ENCODE measurements at regions not wholly inside any gene's neighbourhood (a gene's known extent, or its start where the extent isn't known, plus 50 kb on each side); places are given as distances from the start of the nearest gene placed in this dataset.

GRCh38 chr20:21933526-21933925 is 228.1 kb downstream of the PAX1 start:
- DNase-seq (ENCODE audit: extremely low spot score in 2 of 2) = no peak
- no peaks in the 10 kb centered on the region for H3K9me3 ChIP-seq
- no peaks in the 10 kb centered on the region for H3K36me3 ChIP-seq
- H3K4me3 ChIP-seq = no peak overlapping the region
- TF ChIP-seq POLR2A (IDR thresholded peaks at IDR 0.05) (no peak), CTCF (IDR thresholded peaks at IDR 0.05) (no peak), POLR2AphosphoS5 (IDR thresholded peaks at IDR 0.05; ENCODE audit: insufficient read depth in 1 of 2, low read depth in 1 of 2) (no peak)
- intact Hi-C loops (cut with DNase I) = no loop called here
- no peaks in the 10 kb centered on the region for H3K27me3 ChIP-seq
- no peaks in the 10 kb centered on the region for H3K4me1 ChIP-seq
- no peak overlapping the region for H3K27ac ChIP-seq

- no peak overlapping the region for H3K4me3 ChIP-seq
- H3K27ac ChIP-seq = no peak overlapping the region
- no peaks in the 10 kb centered on the region for H3K4me1 ChIP-seq
- H3K9me3 ChIP-seq = no peaks in the 10 kb centered on the region
- H3K27me3 ChIP-seq = no peaks in the 10 kb centered on the region
- peak in 1 of 2 donors; percentile 49 for DNase-seq (ENCODE audit: extremely low spot score in 2 of 2)
- intact Hi-C loops (cut with DNase I) = no loop called here
- no peaks in the 10 kb centered on the region for H3K36me3 ChIP-seq
- TF ChIP-seq POLR2A (IDR thresholded peaks at IDR 0.05) = no peak
- no peak for TF ChIP-seq CTCF (IDR thresholded peaks at IDR 0.05)
- TF ChIP-seq POLR2AphosphoS5 (IDR thresholded peaks at IDR 0.05; ENCODE audit: insufficient read depth in 1 of 2, low read depth in 1 of 2) = no peak
These were observed 215.8 kb downstream of the PAX1 start for GRCh38 chr20:21921251-21921650.

GRCh38 chr20:21920211-21920610 is 214.7 kb downstream of the PAX1 start:
- no peaks in the 10 kb centered on the region for H3K4me1 ChIP-seq
- intact Hi-C loops (cut with DNase I) = no loop called here
- H3K36me3 ChIP-seq = no peaks in the 10 kb centered on the region
- DNase-seq (ENCODE audit: extremely low spot score in 2 of 2) = no peak
- H3K9me3 ChIP-seq = no peaks in the 10 kb centered on the region
- no peak overlapping the region for H3K4me3 ChIP-seq
- H3K27ac ChIP-seq = no peak overlapping the region
- TF ChIP-seq CTCF (IDR thresholded peaks at IDR 0.05) = no peak
- TF ChIP-seq POLR2AphosphoS5 (IDR thresholded peaks at IDR 0.05; ENCODE audit: insufficient read depth in 1 of 2, low read depth in 1 of 2) = no peak
- TF ChIP-seq POLR2A (IDR thresholded peaks at IDR 0.05) = no peak
- H3K27me3 ChIP-seq = no peaks in the 10 kb centered on the region

DNA sequence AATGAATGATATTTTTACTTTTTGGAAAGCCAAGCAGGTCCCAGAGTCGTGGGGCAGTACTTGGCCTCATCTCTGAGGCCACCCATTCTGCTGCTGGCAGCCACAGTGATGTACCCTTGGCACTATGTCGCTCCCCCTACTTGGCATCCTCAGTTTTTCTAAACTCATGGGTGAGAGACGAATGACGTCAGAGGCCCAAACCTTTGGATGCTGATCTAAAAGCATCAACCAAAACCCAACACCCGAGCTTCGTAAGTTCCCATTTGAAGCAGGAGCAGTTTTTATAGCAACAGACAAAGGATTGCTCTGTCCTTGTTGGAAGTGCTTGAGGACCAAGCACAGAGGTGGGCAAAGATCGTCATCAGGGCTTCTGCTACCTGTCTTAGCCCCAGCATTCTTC is 212.9 kb downstream of the PAX1 start:
- Histone ChIP-seq H3K27me3 (no peaks in the 10 kb centered on the region), H3K27ac (no peak overlapping the region), H3K4me3 (no peak overlapping the region), H3K9me3 (no peaks in the 10 kb centered on the region), H3K4me1 (no peaks in the 10 kb centered on the region), H3K36me3 (no peaks in the 10 kb centered on the region)
- TF ChIP-seq POLR2A (IDR thresholded peaks at IDR 0.05) (no peak), POLR2AphosphoS5 (IDR thresholded peaks at IDR 0.05; ENCODE audit: insufficient read depth in 1 of 2, low read depth in 1 of 2) (no peak), CTCF (IDR thresholded peaks at IDR 0.05) (no peak)
- intact Hi-C loops (cut with DNase I) = no loop called here
- no peak for DNase-seq (ENCODE audit: extremely low spot score in 2 of 2)

- DNase-seq (ENCODE audit: extremely low spot score in 2 of 2) = no peak
These were observed 196.9 kb downstream of the PAX1 start for GRCh38 chr20:21902391-21902790.

More at GRCh38 chr20:21902391-21902790, 196.9 kb downstream of the PAX1 start:
- Histone ChIP-seq H3K4me3 (no peak overlapping the region), H3K4me1 (no peaks in the 10 kb centered on the region), H3K9me3 (no peaks in the 10 kb centered on the region), H3K36me3 (no peaks in the 10 kb centered on the region), H3K27ac (no peak overlapping the region), H3K27me3 (no peaks in the 10 kb centered on the region)
- no peak for TF ChIP-seq POLR2AphosphoS5 (IDR thresholded peaks at IDR 0.05; ENCODE audit: insufficient read depth in 1 of 2, low read depth in 1 of 2)
- TF ChIP-seq CTCF (IDR thresholded peaks at IDR 0.05) = no peak
- intact Hi-C loops (cut with DNase I) = loop anchor here (10.0 kb wide), 1 partner anchor 68 kb away; no protein-coding TSS in a partner anchor

All from vagina (tissue), 2 donors.